Esophagus muscularis mucosa (tissue), 4 donors: ENCODE measurements at regions not wholly inside any gene's neighbourhood (a gene's known extent, or its start where the extent isn't known, plus 50 kb on each side); places are given as distances from the start of the nearest gene placed in this dataset.

Source experiments
- EP300 ChIP-seq: sonication (generic); formaldehyde crosslinking; IDR thresholded peaks from one replicate; pipeline ENCODE4 v1.6.1; 2017; ENCODE audit warnings: antibody characterized with exemption
- POLR2A ChIP-seq: fragments of 450-650 bp; IDR thresholded peaks from one replicate; pipeline ENCODE4 v1.6.1; 2017; ENCODE audit warnings: antibody characterized with exemption, moderate library complexity, mild to moderate bottlenecking, low read depth
- POLR2AphosphoS5 ChIP-seq, 2 donors: sonication (generic); formaldehyde crosslinking; IDR thresholded peaks; one replicate each; pipeline ENCODE4 v1.6.1; 2017; ENCODE audit warnings: antibody characterized with exemption in 2 of 2
- TF ChIP-seq, protein P1 (sequence below), 3 experiments: fragments of 200-600 bp in 2 of 3; fragments of 450-650 bp in 1 of 3; sonication (generic) in 2 of 3; IDR thresholded peaks; one replicate each; pipeline ENCODE4 v1.5.1; 2017 to 2019; ENCODE audit warnings: antibody characterized with exemption in 3 of 3, mild to moderate bottlenecking in 2 of 3, moderate library complexity in 1 of 3

DNA sequence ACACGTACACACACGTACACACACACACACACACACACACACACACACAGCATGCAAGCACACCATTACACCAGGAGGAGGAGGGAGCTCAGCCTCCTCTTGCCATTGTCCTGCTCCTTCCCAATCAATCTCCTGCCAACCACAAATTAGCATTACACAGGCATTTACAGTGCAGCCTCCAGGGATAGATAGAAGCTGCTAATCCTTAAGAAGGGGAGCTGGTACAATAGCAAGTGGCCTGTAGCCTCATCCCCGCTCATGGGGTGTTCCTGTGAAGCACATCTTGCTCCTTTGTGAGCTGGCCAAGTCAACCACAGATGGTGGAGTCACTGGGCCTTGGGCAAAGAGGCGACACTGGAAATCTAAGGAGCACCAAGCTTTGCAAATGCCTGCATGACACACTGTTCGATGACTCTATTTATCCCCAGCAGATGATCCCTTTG lies 110.3 kb upstream of the PKDCC start:
- no peak for TF ChIP-seq POLR2A
- TF ChIP-seq POLR2AphosphoS5 (IDR thresholded peaks at IDR 0.05), result no peak
- TF ChIP-seq, protein P1, sequence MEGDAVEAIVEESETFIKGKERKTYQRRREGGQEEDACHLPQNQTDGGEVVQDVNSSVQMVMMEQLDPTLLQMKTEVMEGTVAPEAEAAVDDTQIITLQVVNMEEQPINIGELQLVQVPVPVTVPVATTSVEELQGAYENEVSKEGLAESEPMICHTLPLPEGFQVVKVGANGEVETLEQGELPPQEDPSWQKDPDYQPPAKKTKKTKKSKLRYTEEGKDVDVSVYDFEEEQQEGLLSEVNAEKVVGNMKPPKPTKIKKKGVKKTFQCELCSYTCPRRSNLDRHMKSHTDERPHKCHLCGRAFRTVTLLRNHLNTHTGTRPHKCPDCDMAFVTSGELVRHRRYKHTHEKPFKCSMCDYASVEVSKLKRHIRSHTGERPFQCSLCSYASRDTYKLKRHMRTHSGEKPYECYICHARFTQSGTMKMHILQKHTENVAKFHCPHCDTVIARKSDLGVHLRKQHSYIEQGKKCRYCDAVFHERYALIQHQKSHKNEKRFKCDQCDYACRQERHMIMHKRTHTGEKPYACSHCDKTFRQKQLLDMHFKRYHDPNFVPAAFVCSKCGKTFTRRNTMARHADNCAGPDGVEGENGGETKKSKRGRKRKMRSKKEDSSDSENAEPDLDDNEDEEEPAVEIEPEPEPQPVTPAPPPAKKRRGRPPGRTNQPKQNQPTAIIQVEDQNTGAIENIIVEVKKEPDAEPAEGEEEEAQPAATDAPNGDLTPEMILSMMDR (IDR thresholded peaks at IDR 0.05), result no peak
- TF ChIP-seq EP300, result no peak
